Mesenchymal stem cell (in vitro differentiated cells and primary cell): ENCODE measurements at regions not wholly inside any gene's neighbourhood (a gene's known extent, or its start where the extent isn't known, plus 50 kb on each side); places are given as distances from the start of the nearest gene placed in this dataset.

Source experiments
- DNase-seq: peaks from one replicate; pipeline ENCODE4 v3.0.0-alpha.2; 2013
- H2AFZ ChIP-seq: one replicate; pipeline ENCODE4 v1.6.1; 2013; ENCODE audit warnings: low read depth, mild to moderate bottlenecking, control low read depth, inconsistent platforms, low read length, moderate library complexity
- H2AK5ac ChIP-seq: 2 replicates; pipeline ENCODE4 v1.6.1; 2013; ENCODE audit warnings: low read length, moderate library complexity, mild to moderate bottlenecking, inconsistent platforms; ENCODE audit not compliant: severe bottlenecking
- H2BK120ac ChIP-seq: one replicate; pipeline ENCODE4 v1.6.1; 2013; ENCODE audit warnings: low read depth, mild to moderate bottlenecking, inconsistent platforms, low read length, moderate library complexity
- H2BK12ac ChIP-seq, 2 experiments: one replicate each; pipeline ENCODE4 v1.6.1; 2013; ENCODE audit warnings: inconsistent platforms in 2 of 2, low read length in 2 of 2, mild to moderate bottlenecking in 2 of 2, moderate library complexity in 2 of 2, control low read depth in 1 of 2
- H2BK15ac ChIP-seq: one replicate; pipeline ENCODE4 v1.6.1; 2013; ENCODE audit warnings: mild to moderate bottlenecking, low read depth, inconsistent platforms; ENCODE audit not compliant: poor library complexity, severe bottlenecking
- H2BK5ac ChIP-seq: 2 replicates; pipeline ENCODE4 v1.6.1; 2013; ENCODE audit warnings: low read depth, mild to moderate bottlenecking, low read length, control low read depth, inconsistent platforms; ENCODE audit not compliant: poor library complexity, severe bottlenecking
- H3K14ac ChIP-seq, 2 experiments: one replicate each; pipeline ENCODE4 v1.6.1; 2013; ENCODE audit warnings: inconsistent platforms in 2 of 2, low read length in 2 of 2, control low read depth in 1 of 2, mild to moderate bottlenecking in 1 of 2, moderate library complexity in 1 of 2
- H3K18ac ChIP-seq, 2 experiments: one replicate each; pipeline ENCODE4 v1.6.1; 2013; ENCODE audit warnings: inconsistent platforms in 2 of 2, low read length in 2 of 2, control low read depth in 1 of 2, low read depth in 1 of 2, mild to moderate bottlenecking in 1 of 2
- H3K23ac ChIP-seq, 2 experiments: one replicate each; pipeline ENCODE4 v1.6.1; 2013; ENCODE audit warnings: inconsistent platforms in 2 of 2, low read length in 2 of 2, mild to moderate bottlenecking in 2 of 2, moderate library complexity in 2 of 2, control low read depth in 1 of 2
- H3K27ac ChIP-seq: 2 replicates; pipeline ENCODE4 v1.5.1; 2013; ENCODE audit warnings: mild to moderate bottlenecking, moderate library complexity, low read length, control low read depth, inconsistent platforms; ENCODE audit not compliant: poor library complexity, severe bottlenecking
- H3K27me3 ChIP-seq, 2 experiments: 2 replicates each; pipeline versions ENCODE4 v1.6.1 to v1.7.0; 2013; ENCODE audit warnings: low read length in 2 of 2, mild to moderate bottlenecking in 2 of 2, moderate library complexity in 2 of 2, control low read depth in 1 of 2, inconsistent platforms in 1 of 2; ENCODE audit not compliant: control insufficient read depth in 1 of 2, insufficient read depth in 1 of 2
- H3K36me3 ChIP-seq, 2 experiments: 2 replicates each; pipeline versions ENCODE4 v1.6.1 to v1.7.0; 2013; ENCODE audit warnings: low read length in 2 of 2, control low read depth in 1 of 2, inconsistent platforms in 1 of 2, low read depth in 1 of 2, mild to moderate bottlenecking in 1 of 2; ENCODE audit not compliant: insufficient read depth in 2 of 2, control insufficient read depth in 1 of 2
- H3K4ac ChIP-seq, 2 experiments: one replicate each; pipeline ENCODE4 v1.6.1; 2013; ENCODE audit warnings: inconsistent platforms in 2 of 2, low read length in 2 of 2, mild to moderate bottlenecking in 2 of 2, moderate library complexity in 2 of 2, control low read depth in 1 of 2, low read depth in 1 of 2
- H3K4me1 ChIP-seq: 2 replicates; pipeline ENCODE4 v1.6.1; 2013; ENCODE audit warnings: low read depth, low read length, control low read depth; ENCODE audit not compliant: control insufficient read depth, insufficient read depth
- H3K4me2 ChIP-seq: 2 replicates; pipeline ENCODE4 v1.6.1; 2013; ENCODE audit warnings: low read length, mild to moderate bottlenecking, inconsistent platforms; ENCODE audit not compliant: poor library complexity, severe bottlenecking
- H3K4me3 ChIP-seq, 2 experiments: 2 replicates each; pipeline versions ENCODE4 v1.5.1 to v1.7.0; 2013; ENCODE audit warnings: low read length in 2 of 2, mild to moderate bottlenecking in 2 of 2, control low read depth in 1 of 2, low read depth in 1 of 2; ENCODE audit not compliant: insufficient read depth in 1 of 2
- H3K79me1 ChIP-seq: replicated peaks from 2 replicates; pipeline ENCODE4 v1.6.1; 2013; ENCODE audit warnings: mild to moderate bottlenecking, control low read depth, low read length, inconsistent platforms; ENCODE audit not compliant: poor library complexity, severe bottlenecking
- H3K9ac ChIP-seq: 2 replicates; pipeline ENCODE4 v1.7.0; 2013; ENCODE audit warnings: mild to moderate bottlenecking, low read length, moderate library complexity
- H3K9me3 ChIP-seq: 2 replicates; pipeline ENCODE4 v1.7.0; 2013; ENCODE audit warnings: mild to moderate bottlenecking, low read length; ENCODE audit not compliant: control insufficient read depth
- H4K8ac ChIP-seq: one replicate; pipeline ENCODE4 v1.6.1; 2013; ENCODE audit warnings: inconsistent platforms, mild to moderate bottlenecking, low read length, moderate library complexity
- H4K91ac ChIP-seq: one replicate; pipeline ENCODE4 v1.6.1; 2013; ENCODE audit warnings: mild to moderate bottlenecking, low read length, inconsistent platforms
- WGBS: methylation state at CpG from one replicate; pipeline ENCODE4 v1.1.7; 2013; ENCODE audit warnings: mixed read lengths; 5-methylcytosine and 5-hydroxymethylcytosine counted together

GRCh38 chr20:60768216-60768615 lies 483.8 kb upstream of the CDH4 start:
- H3K14ac ChIP-seq = no peak overlapping the region
- H2BK120ac ChIP-seq = no peak overlapping the region
- no peak overlapping the region for H2AFZ ChIP-seq
- peaks cover 13% of the 10 kb centered on the region for H3K9me3 ChIP-seq
- H2BK15ac ChIP-seq = no peak overlapping the region
- no peaks in the 10 kb centered on the region for H3K4me1 ChIP-seq
- no peak overlapping the region for H3K4me3 ChIP-seq
- H4K91ac ChIP-seq = no peak overlapping the region
- DNase-seq = no peak
- H2BK12ac ChIP-seq = no peak overlapping the region
- no peak overlapping the region for H2AK5ac ChIP-seq
- no peak overlapping the region for H3K4me2 ChIP-seq
- H4K8ac ChIP-seq = no peak overlapping the region
- no peaks in the 10 kb centered on the region for H3K79me1 ChIP-seq
- H3K27me3 ChIP-seq = no peaks in the 10 kb centered on the region
- no peak overlapping the region for H3K4ac ChIP-seq
- 86% methylated on average over 1 of the region's 1 CpG for WGBS
- no peak overlapping the region for H3K23ac ChIP-seq
- H3K27ac ChIP-seq = no peak overlapping the region
- H3K9ac ChIP-seq = no peak overlapping the region
- H3K36me3 ChIP-seq = no peaks in the 10 kb centered on the region
- no peak overlapping the region for H2BK5ac ChIP-seq
- H3K18ac ChIP-seq = no peak overlapping the region

- no peak overlapping the region for H2AK5ac ChIP-seq
- H3K9me3 ChIP-seq = peaks cover 7% of the 10 kb centered on the region
- H2BK5ac ChIP-seq = no peak overlapping the region
- no peaks in the 10 kb centered on the region for H3K36me3 ChIP-seq
- no peak overlapping the region for H4K91ac ChIP-seq
- H3K27ac ChIP-seq = no peak overlapping the region
- H2AFZ ChIP-seq = peak overlapping the region; percentile 29
- H3K18ac ChIP-seq = no peak overlapping the region
- H3K4me2 ChIP-seq = no peak overlapping the region
- no peak overlapping the region for H3K9ac ChIP-seq
- no peak for DNase-seq
- H2BK120ac ChIP-seq = no peak overlapping the region
- H4K8ac ChIP-seq = no peak overlapping the region
- no peak overlapping the region for H2BK15ac ChIP-seq
- no peak overlapping the region for H3K14ac ChIP-seq
- no peak overlapping the region for H2BK12ac ChIP-seq
- H3K79me1 ChIP-seq = no peaks in the 10 kb centered on the region
- no peak overlapping the region for H3K4ac ChIP-seq
- WGBS = 60% methylated on average over 6 of the region's 6 CpGs
- H3K4me3 ChIP-seq = no peak overlapping the region
- H3K4me1 ChIP-seq = no peaks in the 10 kb centered on the region
- H3K23ac ChIP-seq = no peak overlapping the region
- no peaks in the 10 kb centered on the region for H3K27me3 ChIP-seq
Measured at GRCh38 chr20:60780388-60781025, 471.6 kb upstream of the CDH4 start.

GRCh38 chr20:60782959-60783625 lies 469.0 kb upstream of the CDH4 start:
- H3K23ac ChIP-seq = no peak overlapping the region
- H4K91ac ChIP-seq = no peak overlapping the region
- 80% methylated on average over 7 of the region's 7 CpGs for WGBS
- H3K4me2 ChIP-seq = no peak overlapping the region
- no peak for DNase-seq
- H2BK15ac ChIP-seq = no peak overlapping the region
- H3K27me3 ChIP-seq = no peaks in the 10 kb centered on the region
- H3K14ac ChIP-seq = no peak overlapping the region
- H3K4ac ChIP-seq = no peak overlapping the region
- no peak overlapping the region for H2BK5ac ChIP-seq
- H2AK5ac ChIP-seq = no peak overlapping the region
- peaks cover 5% of the 10 kb centered on the region for H3K9me3 ChIP-seq
- H3K9ac ChIP-seq = no peak overlapping the region
- no peaks in the 10 kb centered on the region for H3K36me3 ChIP-seq
- no peak overlapping the region for H4K8ac ChIP-seq
- H3K79me1 ChIP-seq = no peaks in the 10 kb centered on the region
- no peaks in the 10 kb centered on the region for H3K4me1 ChIP-seq
- H2BK120ac ChIP-seq = no peak overlapping the region
- no peak overlapping the region for H2BK12ac ChIP-seq
- H2AFZ ChIP-seq = no peak overlapping the region
- H3K18ac ChIP-seq = no peak overlapping the region
- H3K27ac ChIP-seq = no peak overlapping the region
- no peak overlapping the region for H3K4me3 ChIP-seq

- H3K18ac ChIP-seq = no peak overlapping the region
- H4K91ac ChIP-seq = no peak overlapping the region
- H3K4me2 ChIP-seq = no peak overlapping the region
- no peaks in the 10 kb centered on the region for H3K79me1 ChIP-seq
- no peak overlapping the region for H2BK15ac ChIP-seq
- H3K27me3 ChIP-seq = no peaks in the 10 kb centered on the region
- no peak overlapping the region for H2BK12ac ChIP-seq
- no peak for DNase-seq
- H2AFZ ChIP-seq = no peak overlapping the region
- no peak overlapping the region for H3K27ac ChIP-seq
- H3K4me1 ChIP-seq = no peaks in the 10 kb centered on the region
- no peak overlapping the region for H3K23ac ChIP-seq
- no CpG with 5 or more reads among the region's 1 CpG for WGBS
- no peak overlapping the region for H2BK120ac ChIP-seq
- no peak overlapping the region for H2BK5ac ChIP-seq
- H3K4me3 ChIP-seq = no peak overlapping the region
- H2AK5ac ChIP-seq = no peak overlapping the region
- no peaks in the 10 kb centered on the region for H3K9me3 ChIP-seq
- H4K8ac ChIP-seq = no peak overlapping the region
- no peak overlapping the region for H3K9ac ChIP-seq
- H3K36me3 ChIP-seq = no peaks in the 10 kb centered on the region
- no peak overlapping the region for H3K4ac ChIP-seq
- no peak overlapping the region for H3K14ac ChIP-seq
Measured at GRCh38 chr20:60785301-60785700, 466.8 kb upstream of the CDH4 start.
